A549 (cell line): ENCODE measurements at regions not wholly inside any gene's neighbourhood (a gene's known extent, or its start where the extent isn't known, plus 50 kb on each side); places are given as distances from the start of the nearest gene placed in this dataset.

ENCODE experiments used
- ATAC-seq, 2 experiments: fragments of 200-7000 bp in 1 of 2; fragments of >200 bp in 1 of 2; cut with Nextera tagmentation in 1 of 2; cut with Tn5 transposase in 1 of 2; 3 replicates each; pipeline versions ENCODE4 v1.8.0 to v1.9.1; 2018 to 2020; ENCODE audit warnings: mild to moderate bottlenecking in 1 of 2, moderate library complexity in 1 of 2
- CTCF ChIA-PET: fragments of 300-600 bp; sonication (Branson Sonifier 250); formaldehyde crosslinking; extraction: SDS; loops from one replicate; lab custom pipeline; 2021; ENCODE audit warnings: antibody characterized with exemption, inconsistent platforms; lab: Yijun Ruan, JAX
- POLR2A ChIA-PET: fragments of 350-600 bp; formaldehyde crosslinking; extraction: SDS; loops from one replicate; lab custom pipeline; 2021; ENCODE audit warnings: antibody characterized with exemption, inconsistent platforms; lab: Yijun Ruan, JAX
- DNase-seq, 2 experiments: peaks; one replicate each; pipeline versions ENCODE4 v3.0.0 to v3.0.0-alpha.2; 2011 to 2016; ENCODE audit warnings: low read depth in 1 of 2, low spot score in 1 of 2
- FAIRE-seq: peaks from 2 replicates; lab custom pipeline; 2011; peaks lifted over from hg19 to GRCh38; lab: Jason Lieb, UNC
- H3K27ac ChIP-seq, 2 experiments: fragments of >200 bp; sonication (Bioruptor Twin); formaldehyde crosslinking; 3 replicates each; pipeline ENCODE4 v1.5.1; 2016 to 2017
- H3K4me1 ChIP-seq: fragments of >200 bp; sonication (Bioruptor Twin); formaldehyde crosslinking; 3 replicates; pipeline ENCODE4 v1.6.1; 2016
- H3K4me2 ChIP-seq: fragments of >200 bp; sonication (Bioruptor Twin); formaldehyde crosslinking; 3 replicates; pipeline ENCODE4 v1.6.1; 2016
- H3K4me3 ChIP-seq: fragments of >200 bp; sonication (Bioruptor Twin); formaldehyde crosslinking; 3 replicates; pipeline ENCODE4 v1.5.1; 2016
- H3K9me3 ChIP-seq: fragments of >200 bp; sonication (Bioruptor Twin); formaldehyde crosslinking; 3 replicates; pipeline ENCODE4 v1.6.1; 2016
- CBX8 ChIP-seq: fragments of 200-600 bp; sonication (generic); IDR thresholded peaks from 2 replicates; pipeline ENCODE4 v1.6.1; 2016
- EHF ChIP-seq: fragments of 250-450 bp; sonication (Bioruptor Pico); IDR thresholded peaks from 2 replicates; pipeline ENCODE4 v1.5.0; 2020; ENCODE audit warnings: mild to moderate bottlenecking
- ESRRA ChIP-seq: fragments of 150-350 bp; IDR thresholded peaks from 2 replicates; pipeline ENCODE4 v1.6.1; 2014; ENCODE audit warnings: mild to moderate bottlenecking, low read length, borderline replicate concordance
- FOSL2 ChIP-seq, 2 experiments: fragments of 450-650 bp in 1 of 2; fragments of >200 bp in 1 of 2; sonication (Bioruptor Twin) in 1 of 2; formaldehyde crosslinking; IDR thresholded peaks; 2 replicates each; pipeline versions ENCODE4 v1.5.0 to v1.6.1; 2016 to 2020; ENCODE audit warnings: mild to moderate bottlenecking in 1 of 2, moderate library complexity in 1 of 2
- HDAC2 ChIP-seq: fragments of 200-600 bp; sonication (generic); IDR thresholded peaks from 2 replicates; pipeline ENCODE4 v1.6.1; 2016
- HMGXB4 ChIP-seq: fragments of 250-450 bp; sonication (Bioruptor Pico); IDR thresholded peaks from 2 replicates; pipeline ENCODE4 v1.5.0; 2021; ENCODE audit warnings: mild to moderate bottlenecking, moderate library complexity, borderline replicate concordance
- HOXA7 ChIP-seq: fragments of 250-450 bp; sonication (Bioruptor Pico); IDR thresholded peaks from 2 replicates; pipeline ENCODE4 v1.5.0; 2020; ENCODE audit warnings: mild to moderate bottlenecking, moderate library complexity
- HOXB5 ChIP-seq: fragments of 250-450 bp; sonication (Bioruptor Pico); IDR thresholded peaks from 2 replicates; pipeline ENCODE4 v1.5.0; 2020; ENCODE audit warnings: mild to moderate bottlenecking, moderate library complexity
- KDM1A ChIP-seq: fragments of 200-600 bp; sonication (generic); IDR thresholded peaks from 2 replicates; pipeline ENCODE4 v1.6.1; 2016; ENCODE audit warnings: low read depth, mild to moderate bottlenecking
- KDM5A ChIP-seq: fragments of 200-600 bp; sonication (generic); IDR thresholded peaks from 2 replicates; pipeline ENCODE4 v1.6.1; 2016; ENCODE audit warnings: antibody characterized with exemption, mild to moderate bottlenecking
- MAZ ChIP-seq: fragments of 150-350 bp; IDR thresholded peaks from 2 replicates; pipeline ENCODE4 v1.6.1; 2014; ENCODE audit warnings: antibody characterized with exemption, low read depth, low read length, borderline replicate concordance
- NFE2L2 ChIP-seq: fragments of 150-350 bp; conservative IDR thresholded peaks from 2 replicates; pipeline ENCODE4 v1.6.1; 2014; ENCODE audit warnings: low read length
- PBX3 ChIP-seq: IDR thresholded peaks from 2 replicates; pipeline ENCODE4 v1.6.1; 2012
- RAD21 ChIP-seq, 2 experiments: fragments of >200 bp in 1 of 2; sonication (Bioruptor Twin) in 1 of 2; formaldehyde crosslinking in 1 of 2; IDR thresholded peaks in 1 of 2; conservative IDR thresholded peaks in 1 of 2; 2 replicates in 1 of 2; 3 replicates in 1 of 2; pipeline ENCODE4 v1.6.1; 2012 to 2018; ENCODE audit warnings: inconsistent platforms in 1 of 2
- RFX5 ChIP-seq: fragments of 450-650 bp; IDR thresholded peaks from 2 replicates; pipeline ENCODE4 v1.7.1; 2014; ENCODE audit warnings: antibody characterized with exemption, mild to moderate bottlenecking, moderate library complexity
- RNF2 ChIP-seq: fragments of 200-600 bp; sonication (generic); IDR thresholded peaks from 2 replicates; pipeline ENCODE4 v1.6.1; 2016; ENCODE audit warnings: low read depth, mild to moderate bottlenecking, antibody characterized with exemption, moderate library complexity, borderline replicate concordance
- TP53 ChIP-seq: fragments of 250-450 bp; sonication (Bioruptor Pico); IDR thresholded peaks from 2 replicates; pipeline ENCODE4 v1.5.0; 2021; ENCODE audit warnings: mild to moderate bottlenecking, moderate library complexity
- ZC3H11A ChIP-seq: fragments of 450-650 bp; IDR thresholded peaks from 2 replicates; pipeline ENCODE4 v1.6.1; 2014; ENCODE audit warnings: antibody characterized with exemption, mild to moderate bottlenecking
- ZSCAN20 ChIP-seq: fragments of 250-450 bp; sonication (Bioruptor Pico); IDR thresholded peaks from 2 replicates; pipeline ENCODE4 v1.8.0; 2022; ENCODE audit warnings: mild to moderate bottlenecking, moderate library complexity
- WGBS: methylation state at CpG from one replicate; pipeline ENCODE4 v1.1.6; 2017; ENCODE audit errors: missing lambda C conversion rate; 5-methylcytosine and 5-hydroxymethylcytosine counted together
- TF ChIP-seq, protein P1 (sequence below): fragments of >200 bp; sonication (Bioruptor Twin); formaldehyde crosslinking; IDR thresholded peaks from 2 replicates; pipeline ENCODE4 v1.6.1; 2016
- TF ChIP-seq, protein P2 (sequence below): fragments of >200 bp; sonication (Bioruptor Twin); formaldehyde crosslinking; IDR thresholded peaks from 3 replicates; pipeline ENCODE4 v1.6.1; 2016

DNA sequence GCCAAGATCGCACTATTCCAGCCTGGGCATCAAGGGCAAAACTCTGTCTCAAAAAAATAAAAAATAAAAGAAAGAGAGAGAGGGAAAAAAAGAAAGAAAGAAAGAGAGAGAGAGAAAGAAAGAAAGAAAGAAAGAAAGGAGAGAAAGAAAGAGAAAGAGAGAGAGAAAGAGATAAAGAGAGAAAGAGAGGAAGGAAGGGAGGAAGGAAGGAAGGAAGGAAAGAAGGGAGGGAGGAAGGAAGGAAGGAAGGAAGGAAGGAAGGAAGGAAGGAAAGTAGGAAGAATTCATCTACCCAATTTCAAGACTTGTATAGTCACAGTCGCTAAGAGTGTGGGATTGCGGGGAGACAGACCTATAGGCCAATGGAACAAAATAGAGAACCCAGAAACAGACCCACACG lies 290.6 kb downstream of the NPHP4 start:
- no peak for FAIRE-seq
- no peaks in the 10 kb centered on the region for H3K4me1 ChIP-seq
- POLR2A ChIA-PET = no interaction called here
- H3K9me3 ChIP-seq = no peaks in the 10 kb centered on the region
- CTCF ChIA-PET = no interaction called here
- 53% methylated on average over 4 of the region's 4 CpGs for WGBS
- no peak overlapping the region for H3K4me2 ChIP-seq
- no peak overlapping the region for H3K27ac ChIP-seq
- no peak for DNase-seq
- ATAC-seq = no peak
- TF ChIP-seq MAZ (no peak), HOXB5 (CRISPR knock-in tag) (no peak), HMGXB4 (CRISPR knock-in tag) (no peak)
- H3K4me3 ChIP-seq = no peak overlapping the region

GRCh38 chr1:5693568-5693967 lies 298.7 kb downstream of the NPHP4 start:
- DNase-seq = no peak
- WGBS = 36% methylated on average over 9 of the region's 9 CpGs
- TF ChIP-seq RFX5 = no peak
- no peak for TF ChIP-seq TP53 (CRISPR knock-in tag)
- no peak for TF ChIP-seq ZSCAN20 (CRISPR knock-in tag)
- TF ChIP-seq RNF2 = no peak
- TF ChIP-seq, protein P1, sequence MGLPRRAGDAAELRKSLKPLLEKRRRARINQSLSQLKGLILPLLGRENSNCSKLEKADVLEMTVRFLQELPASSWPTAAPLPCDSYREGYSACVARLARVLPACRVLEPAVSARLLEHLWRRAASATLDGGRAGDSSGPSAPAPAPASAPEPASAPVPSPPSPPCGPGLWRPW = no peak
- no peak for TF ChIP-seq KDM1A
- no peak for TF ChIP-seq ESRRA
- TF ChIP-seq PBX3 = no peak
- no peak for TF ChIP-seq FOSL2 (IDR thresholded peaks at IDR 0.05)
- no peak for TF ChIP-seq FOSL2 (CRISPR knock-in tag; IDR thresholded peaks at IDR 0.05)
- no peak for TF ChIP-seq EHF (CRISPR knock-in tag)
- TF ChIP-seq HOXA7 = no peak
- no peak for TF ChIP-seq HDAC2
- TF ChIP-seq, protein P2, sequence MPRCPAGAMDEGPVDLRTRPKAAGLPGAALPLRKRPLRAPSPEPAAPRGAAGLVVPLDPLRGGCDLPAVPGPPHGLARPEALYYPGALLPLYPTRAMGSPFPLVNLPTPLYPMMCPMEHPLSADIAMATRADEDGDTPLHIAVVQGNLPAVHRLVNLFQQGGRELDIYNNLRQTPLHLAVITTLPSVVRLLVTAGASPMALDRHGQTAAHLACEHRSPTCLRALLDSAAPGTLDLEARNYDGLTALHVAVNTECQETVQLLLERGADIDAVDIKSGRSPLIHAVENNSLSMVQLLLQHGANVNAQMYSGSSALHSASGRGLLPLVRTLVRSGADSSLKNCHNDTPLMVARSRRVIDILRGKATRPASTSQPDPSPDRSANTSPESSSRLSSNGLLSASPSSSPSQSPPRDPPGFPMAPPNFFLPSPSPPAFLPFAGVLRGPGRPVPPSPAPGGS = no peak
- TF ChIP-seq NFE2L2 = no peak
- no peak for TF ChIP-seq CBX8
- no peak for TF ChIP-seq KDM5A
- no peak for TF ChIP-seq ZC3H11A
- TF ChIP-seq RAD21 (conservative IDR thresholded peaks at IDR 0.05 in 1 of 2, IDR thresholded peaks at IDR 0.05 in 1 of 2) = no peak
- no peak for TF ChIP-seq HMGXB4 (CRISPR knock-in tag)
- TF ChIP-seq, all 56 proteins: peak for 0
- H3K4me3 ChIP-seq = no peak overlapping the region
- H3K4me2 ChIP-seq = no peak overlapping the region
- no peak overlapping the region for H3K27ac ChIP-seq
- CTCF ChIA-PET = no interaction called here
- H3K4me1 ChIP-seq = no peaks in the 10 kb centered on the region
- no peak for ATAC-seq
- POLR2A ChIA-PET = no interaction called here
- no peak for FAIRE-seq
- no peaks in the 10 kb centered on the region for H3K9me3 ChIP-seq
